KMS-11 (cell line): ENCODE measurements at regions not wholly inside any gene's neighbourhood (a gene's known extent, or its start where the extent isn't known, plus 50 kb on each side); places are given as distances from the start of the nearest gene placed in this dataset.
"Not testable (repeated sequence)": the region's sequence is repeated elsewhere in the genome, so short reads cannot be mapped to it uniquely, and the experiment has no call there.

Source experiments
- H2AFZ ChIP-seq: fragments of 200-600 bp; sonication (generic); 2 replicates; pipeline ENCODE4 v1.6.1; 2016; ENCODE audit warnings: antibody characterized with exemption, mixed run types, low read depth
- H3K27ac ChIP-seq: fragments of 200-600 bp; sonication (generic); 2 replicates; pipeline ENCODE4 v1.6.1; 2016; ENCODE audit warnings: mild to moderate bottlenecking, mixed run types
- H3K27me3 ChIP-seq: fragments of 200-600 bp; sonication (generic); 2 replicates; pipeline ENCODE4 v1.6.1; 2017; ENCODE audit warnings: mild to moderate bottlenecking, low read depth, mixed run types, moderate library complexity; ENCODE audit not compliant: insufficient read depth
- H3K36me3 ChIP-seq: fragments of 200-600 bp; sonication (generic); 2 replicates; pipeline ENCODE4 v1.6.1; 2017; ENCODE audit warnings: mild to moderate bottlenecking, mixed run types; ENCODE audit not compliant: insufficient read depth
- H3K4me1 ChIP-seq: fragments of 200-600 bp; sonication (generic); 2 replicates; pipeline ENCODE4 v1.6.1; 2016; ENCODE audit warnings: mild to moderate bottlenecking, low read depth, mixed run types; ENCODE audit not compliant: poor library complexity, severe bottlenecking
- H3K4me2 ChIP-seq: fragments of 200-600 bp; sonication (generic); 2 replicates; pipeline ENCODE4 v1.7.0; 2016; ENCODE audit warnings: mild to moderate bottlenecking, mixed run types
- H3K4me3 ChIP-seq: fragments of 200-600 bp; sonication (generic); IDR thresholded peaks from 2 replicates; pipeline ENCODE4 v1.6.1; 2017; ENCODE audit warnings: low read depth, low read length, mixed read lengths; ENCODE audit not compliant: insufficient read depth
- H3K79me2 ChIP-seq: fragments of 200-600 bp; sonication (generic); 2 replicates; pipeline ENCODE4 v1.6.1; 2016; ENCODE audit warnings: low read depth, mixed run types; ENCODE audit not compliant: insufficient read depth
- H3K9ac ChIP-seq: fragments of 200-600 bp; sonication (generic); 2 replicates; pipeline ENCODE4 v1.6.1; 2016; ENCODE audit warnings: mild to moderate bottlenecking, mixed run types
- H4K20me1 ChIP-seq: fragments of 200-600 bp; sonication (generic); 2 replicates; pipeline ENCODE4 v1.6.1; 2016; ENCODE audit warnings: mild to moderate bottlenecking, mixed run types; ENCODE audit not compliant: insufficient read depth
- CTCF ChIP-seq: fragments of 200-600 bp; sonication (generic); conservative IDR thresholded peaks from 2 replicates; pipeline ENCODE4 v1.6.1; 2017; ENCODE audit warnings: low read depth, mild to moderate bottlenecking, antibody characterized with exemption, low read length, moderate library complexity, mixed read lengths

- H2AFZ ChIP-seq, result no peak overlapping the region
- no peak overlapping the region for H3K27ac ChIP-seq
- no peaks in the 10 kb centered on the region for H3K79me2 ChIP-seq
- no peak overlapping the region for H3K4me2 ChIP-seq
- H3K27me3 ChIP-seq, result no peaks in the 10 kb centered on the region
- peaks cover 20% of the 10 kb centered on the region for H3K4me1 ChIP-seq
- no peaks in the 10 kb centered on the region for H3K36me3 ChIP-seq
- no peak for TF ChIP-seq CTCF
- no peaks in the 10 kb centered on the region for H4K20me1 ChIP-seq
- H3K4me3 ChIP-seq, result no peak overlapping the region
- no peak overlapping the region for H3K9ac ChIP-seq
Observed at GRCh38 chr3:184455991-184456390, 76.1 kb downstream of the CHRD start.

GRCh38 chr3:184456476-184456875 lies 76.6 kb downstream of the CHRD start:
- no peak for TF ChIP-seq CTCF
- Histone ChIP-seq H4K20me1 (no peaks in the 10 kb centered on the region), H3K36me3 (no peaks in the 10 kb centered on the region), H3K4me2 (no peak overlapping the region), H3K79me2 (no peaks in the 10 kb centered on the region), H3K4me3 (no peak overlapping the region), H3K27me3 (no peaks in the 10 kb centered on the region), H2AFZ (no peak overlapping the region), H3K4me1 (peaks cover 25% of the 10 kb centered on the region), H3K27ac (no peak overlapping the region), H3K9ac (no peak overlapping the region)

- Histone ChIP-seq H3K9ac (no peak overlapping the region), H3K4me2 (no peak overlapping the region), H3K4me3 (no peak overlapping the region), H3K27me3 (no peaks in the 10 kb centered on the region), H3K36me3 (no peaks in the 10 kb centered on the region), H4K20me1 (no peaks in the 10 kb centered on the region), H3K79me2 (no peaks in the 10 kb centered on the region), H2AFZ (no peak overlapping the region), H3K27ac (no peak overlapping the region), H3K4me1 (peaks cover 27% of the 10 kb centered on the region)
- TF ChIP-seq CTCF, result no peak
Observed at GRCh38 chr3:184457329-184457728, 77.5 kb downstream of the CHRD start.

GRCh38 chr3:184457784-184458377 lies 78.0 kb downstream of the CHRD start:
- H3K27me3 ChIP-seq, H3K27ac ChIP-seq, H3K79me2 ChIP-seq, H2AFZ ChIP-seq, H3K36me3 ChIP-seq, H4K20me1 ChIP-seq, H3K9ac ChIP-seq, H3K4me2 ChIP-seq, H3K4me3 ChIP-seq: not testable (repeated sequence)
- H3K4me1 ChIP-seq, result peaks cover 27% of the 10 kb centered on the region

- Histone ChIP-seq H3K36me3 (no peaks in the 10 kb centered on the region), H3K9ac (no peak overlapping the region; the same call in 1 of the 2 replicates), H3K27ac (peak overlapping the region; percentile 86; the same call in 1 of the 2 replicates), H3K4me1 (peaks cover 27% of the 10 kb centered on the region), H3K27me3 (no peaks in the 10 kb centered on the region), H3K79me2 (no peaks in the 10 kb centered on the region), H2AFZ (peak overlapping the region; percentile 55; the same call in 1 of the 2 replicates), H3K4me2 (peak overlapping the region; percentile 23; the same call in 1 of the 2 replicates), H4K20me1 (no peaks in the 10 kb centered on the region), H3K4me3 (no peak overlapping the region)
- no peak for TF ChIP-seq CTCF
Observed at GRCh38 chr3:184459355-184459754, 79.5 kb downstream of the CHRD start.
